ENCODE measurements at regions not wholly inside any gene's neighbourhood (a gene's known extent, or its start where the extent isn't known, plus 50 kb on each side); places are given as distances from the start of the nearest gene placed in this dataset.
"Not testable (repeated sequence)": the region's sequence is repeated elsewhere in the genome, so short reads cannot be mapped to it uniquely, and the experiment has no call there.

DNA sequence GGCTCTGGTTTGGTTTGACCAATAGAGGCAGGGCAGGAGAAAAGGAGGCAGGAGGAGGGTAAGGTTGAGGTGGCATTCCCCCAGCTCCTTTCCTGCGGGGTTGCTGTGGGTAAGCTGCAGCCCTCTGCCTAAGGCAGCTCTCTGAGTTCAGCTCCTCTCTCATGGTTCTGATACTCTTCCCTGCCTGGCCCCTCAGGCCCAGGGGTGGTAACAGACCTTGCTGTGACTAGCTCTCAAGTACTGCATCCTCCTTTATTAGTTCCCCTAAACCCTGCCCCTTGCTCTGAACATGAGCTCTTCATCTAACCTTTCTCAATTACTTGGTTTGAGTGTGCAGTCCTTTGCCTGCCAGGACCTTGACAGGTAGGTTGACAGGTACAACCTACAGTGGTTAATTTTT lies 205.5 kb downstream of the SLC4A3 start:
- no peak for DNase-seq (ENCODE audit: low read depth in 2 of 2)

GRCh38 chr2:219835493-219835892 lies 208.1 kb downstream of the SLC4A3 start:
- DNase-seq (ENCODE audit: low read depth in 2 of 2) = no peak

GRCh38 chr2:219836647-219837177 lies 209.3 kb downstream of the SLC4A3 start:
- DNase-seq (ENCODE audit: low read depth in 2 of 2) = no peak

DNA sequence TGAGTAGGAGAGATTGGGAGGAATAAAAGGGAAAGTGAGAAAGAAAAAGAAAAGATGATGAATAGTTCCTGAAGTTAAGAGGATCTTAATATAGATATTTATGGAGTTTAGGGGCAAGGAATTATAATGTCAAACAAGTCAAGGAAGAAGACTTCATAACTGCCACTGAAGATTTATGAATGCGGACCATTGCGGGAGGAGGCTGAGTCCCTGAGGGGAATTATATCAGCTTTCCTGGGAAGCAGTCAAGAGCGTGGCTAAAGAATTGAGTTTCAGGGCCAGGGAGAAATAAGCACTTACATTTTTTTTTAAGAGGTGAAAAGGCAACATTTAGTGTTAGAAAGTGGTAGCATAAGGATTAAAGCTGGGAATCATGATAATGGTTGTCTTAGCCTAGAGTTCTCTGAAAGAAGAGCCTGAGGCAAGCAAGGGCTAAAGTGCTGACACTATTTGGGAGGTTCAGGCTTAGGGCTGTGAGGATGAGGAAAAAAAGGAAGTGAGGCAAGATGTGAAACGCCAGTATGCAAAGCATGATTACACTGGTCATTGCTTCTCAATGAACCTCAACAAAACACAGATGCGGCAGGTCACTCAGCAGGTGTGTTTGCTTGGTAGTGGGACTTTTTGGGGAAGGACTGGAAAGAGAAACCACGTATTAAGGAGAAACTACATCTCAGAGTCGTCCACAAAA lies 217.1 kb downstream of the SLC4A3 start:
- DNase-seq (ENCODE audit: low read depth in 2 of 2) = no peak

- no peak for DNase-seq (ENCODE audit: low read depth in 2 of 2)
Measured at GRCh38 chr2:219848882-219849281, 221.5 kb downstream of the SLC4A3 start.

DNA sequence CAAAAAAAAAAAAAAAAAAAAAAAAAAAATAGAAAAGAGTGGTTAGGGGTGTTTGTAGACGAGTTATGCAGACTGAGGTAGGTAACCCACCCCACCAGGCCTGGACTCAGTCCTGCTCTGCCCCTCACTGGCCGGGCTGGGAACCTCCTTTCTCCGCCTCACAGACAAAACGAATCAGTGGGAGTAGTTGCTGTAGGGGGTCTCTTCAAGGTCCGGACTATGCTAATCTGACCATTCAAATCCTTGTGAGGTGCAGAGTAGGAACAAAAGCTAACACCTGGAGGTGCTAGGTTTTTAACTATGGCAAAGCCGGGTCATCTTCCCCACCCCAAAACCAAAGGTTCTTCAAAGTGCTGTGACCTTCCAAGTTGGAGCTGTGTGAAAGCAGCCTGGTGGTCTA lies 223.7 kb downstream of the SLC4A3 start:
- no peak for DNase-seq (ENCODE audit: low read depth in 2 of 2)

DNA sequence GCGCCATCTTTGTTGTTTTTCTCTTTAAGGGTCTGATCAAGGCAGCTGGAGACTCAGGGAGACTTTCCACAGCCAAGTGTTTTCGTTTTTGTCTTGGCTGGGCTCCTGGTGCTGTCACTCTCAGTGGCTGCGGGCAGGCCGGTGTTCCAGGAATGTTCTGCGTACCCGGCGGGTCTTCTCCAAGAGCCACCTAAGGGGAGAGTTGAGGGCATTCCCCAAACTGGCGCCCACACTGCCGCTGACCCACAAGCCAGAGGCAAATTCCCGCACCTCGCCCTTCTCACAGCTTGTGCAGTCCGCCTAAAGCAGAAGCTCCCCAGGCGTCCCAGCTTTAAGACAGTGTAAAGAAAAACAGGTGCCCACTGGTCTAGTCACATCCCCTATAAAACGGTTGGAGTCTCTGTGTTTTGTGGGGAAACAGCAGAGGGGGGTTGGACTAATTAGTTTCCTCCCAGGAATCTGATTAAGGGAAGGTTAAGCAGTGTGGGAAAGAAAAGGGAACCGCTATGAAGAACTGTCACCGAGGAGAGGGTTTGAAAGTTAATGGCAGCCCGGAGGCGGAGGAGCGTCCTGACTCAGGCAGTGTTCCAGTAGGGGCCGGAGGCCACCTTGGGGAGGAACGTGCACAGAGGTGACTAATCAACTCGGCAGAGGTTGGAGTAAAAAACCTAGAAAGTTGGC lies 224.5 kb downstream of the SLC4A3 start:
- no peak for DNase-seq (ENCODE audit: low read depth in 2 of 2)

GRCh38 chr2:219852626-219853025 lies 225.2 kb downstream of the SLC4A3 start:
- no peak for DNase-seq (ENCODE audit: low read depth in 2 of 2)

- no peak for DNase-seq (ENCODE audit: low read depth in 2 of 2)
Measured at GRCh38 chr2:219856602-219857001, 229.2 kb downstream of the SLC4A3 start.

DNA sequence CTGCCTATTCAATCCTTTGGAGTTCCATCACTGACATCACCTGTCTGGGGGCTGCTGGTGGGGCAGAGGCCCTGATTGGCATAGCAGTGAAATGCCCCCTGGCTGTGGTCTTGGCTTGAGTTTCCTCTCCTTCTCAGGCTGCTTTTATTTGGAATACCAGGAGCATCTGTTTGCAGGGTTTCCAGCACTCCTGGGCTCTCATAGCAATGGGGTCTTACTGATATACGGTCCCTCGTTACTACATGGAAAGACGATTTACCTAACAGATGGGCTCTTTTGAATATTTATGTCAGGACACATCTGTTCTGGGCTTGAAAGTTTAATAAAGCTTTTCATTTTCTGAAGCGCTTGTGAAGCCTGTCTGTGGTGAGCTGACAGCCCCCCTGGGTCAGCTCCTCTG lies 230.3 kb downstream of the SLC4A3 start:
- no peak for DNase-seq (ENCODE audit: low read depth in 2 of 2)

GRCh38 chr2:219861307-219861706 lies 233.9 kb downstream of the SLC4A3 start:
- DNase-seq (ENCODE audit: low read depth in 2 of 2) = no peak

GRCh38 chr2:219864154-219864553 lies 236.7 kb downstream of the SLC4A3 start:
- DNase-seq (ENCODE audit: low read depth in 2 of 2) = no peak

- no peak for DNase-seq (ENCODE audit: low read depth in 2 of 2)
Measured at GRCh38 chr2:219868635-219869034, 241.2 kb downstream of the SLC4A3 start.

DNA sequence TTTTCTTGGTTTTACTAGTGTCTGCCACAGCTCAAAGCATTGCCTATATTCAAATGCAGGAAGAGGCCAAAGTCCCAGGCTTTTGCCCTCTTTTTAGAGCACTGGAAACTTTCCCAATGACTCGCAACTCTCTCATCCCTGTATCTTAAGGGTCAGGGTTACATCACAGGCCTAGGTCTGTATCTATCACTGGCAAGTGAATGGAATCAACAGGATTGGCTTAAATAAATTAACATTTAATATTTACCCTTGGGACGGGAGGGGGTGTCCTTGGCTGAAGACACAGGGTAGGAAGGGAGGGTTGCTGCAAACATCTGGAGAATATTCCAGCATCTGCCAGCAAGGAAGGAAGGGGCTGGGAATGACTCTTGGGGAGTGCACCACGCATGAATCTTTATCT lies 242.6 kb downstream of the SLC4A3 start:
- no peak for DNase-seq (ENCODE audit: low read depth in 2 of 2)

- DNase-seq (ENCODE audit: low read depth in 2 of 2) = no peak
Measured at GRCh38 chr2:219871351-219871750, 243.9 kb downstream of the SLC4A3 start.

- DNase-seq (ENCODE audit: low read depth in 2 of 2) = no peak
Measured at GRCh38 chr2:219875036-219875435, 247.6 kb downstream of the SLC4A3 start.

DNA sequence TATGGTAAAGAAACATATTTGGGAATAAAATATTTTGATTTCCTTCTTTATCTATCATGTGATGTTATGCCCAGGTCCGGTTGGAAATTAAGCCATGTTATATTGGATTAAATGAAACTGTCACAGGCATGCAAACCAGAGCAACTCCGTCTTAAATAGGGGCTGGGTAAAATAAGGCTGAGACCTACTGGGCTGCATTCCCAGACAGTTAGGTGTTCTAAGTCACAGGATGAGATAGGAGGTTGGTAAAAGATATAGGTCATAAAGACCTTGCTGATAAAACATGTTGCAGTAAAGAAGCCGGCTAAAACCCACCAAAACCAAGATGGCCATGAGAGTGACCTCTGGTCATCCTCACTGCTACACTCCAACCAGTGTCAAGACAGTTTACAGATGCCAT lies 248.6 kb downstream of the SLC4A3 start:
- not testable (repeated sequence) for DNase-seq (ENCODE audit: low read depth in 2 of 2)

DNA sequence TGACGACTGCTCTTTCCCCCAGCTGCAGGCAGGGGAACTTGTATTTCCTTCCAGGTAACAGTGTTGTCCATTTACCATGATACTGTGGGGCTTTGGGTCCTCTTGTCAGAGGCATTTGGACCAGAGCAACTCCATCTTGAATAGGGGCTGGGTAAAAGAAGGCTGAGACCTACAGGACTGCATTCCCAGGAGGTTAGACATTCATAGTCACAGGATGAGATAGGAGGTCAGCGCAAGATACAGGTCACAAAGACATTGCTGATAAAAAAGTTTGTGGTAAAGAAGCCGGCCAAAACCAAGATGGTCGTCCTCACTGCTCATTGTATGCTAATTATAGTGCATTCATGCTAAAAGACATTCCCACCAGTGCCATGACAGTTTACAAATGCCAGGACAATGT lies 249.5 kb downstream of the SLC4A3 start:
- DNase-seq (ENCODE audit: low read depth in 2 of 2) = no peak

DNA sequence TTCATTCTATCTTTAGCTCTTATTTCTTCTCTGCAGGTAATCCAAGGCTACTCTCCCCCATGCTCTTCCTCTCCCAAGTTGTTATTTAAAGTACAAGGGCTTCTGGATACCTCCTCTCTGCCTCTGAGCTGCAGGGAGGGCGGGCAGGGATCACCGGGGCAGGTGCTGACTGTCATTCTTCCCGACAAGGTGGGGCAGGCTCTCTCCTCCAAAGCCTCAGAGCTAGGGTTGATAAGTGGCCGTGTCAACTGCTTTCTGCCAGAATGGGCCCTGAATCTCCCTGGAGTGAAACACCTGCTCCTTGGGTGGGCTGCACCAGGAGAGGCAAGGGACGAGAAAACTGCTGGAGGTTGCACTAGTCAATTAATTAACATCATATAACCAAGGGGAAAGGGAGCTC lies 250.3 kb downstream of the SLC4A3 start:
- no peak for DNase-seq (ENCODE audit: low read depth in 2 of 2)

GRCh38 chr2:219878516-219878915 lies 251.1 kb downstream of the SLC4A3 start:
- no peak for DNase-seq (ENCODE audit: low read depth in 2 of 2)

- no peak for DNase-seq (ENCODE audit: low read depth in 2 of 2)
Measured at GRCh38 chr2:219881851-219882250, 254.4 kb downstream of the SLC4A3 start.

DNA sequence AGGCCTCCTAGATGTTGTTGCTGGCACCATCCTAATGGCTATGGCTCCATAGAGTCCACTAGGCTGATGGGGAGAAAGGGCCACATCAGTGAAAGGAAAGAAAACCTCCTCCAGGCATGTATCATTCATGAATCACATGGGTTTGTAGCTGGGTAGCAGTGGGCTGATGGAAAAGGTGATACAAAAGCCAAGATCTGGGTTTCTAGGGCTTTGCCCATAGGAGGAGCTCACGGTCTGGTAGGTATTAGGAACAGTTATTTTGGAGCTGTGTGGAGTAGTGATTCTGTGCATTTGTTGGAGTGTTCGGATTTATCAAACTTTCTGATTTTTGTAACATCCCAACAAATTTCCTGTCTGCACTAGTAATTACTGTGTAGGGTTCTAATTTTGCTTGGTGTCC lies 259.2 kb downstream of the SLC4A3 start:
- no peak for DNase-seq (ENCODE audit: low read depth in 2 of 2)

GRCh38 chr2:219887870-219888269 lies 260.4 kb downstream of the SLC4A3 start:
- no peak for DNase-seq (ENCODE audit: low read depth in 2 of 2)
